ENCODE measurements at regions not wholly inside any gene's neighbourhood (a gene's known extent, or its start where the extent isn't known, plus 50 kb on each side); places are given as distances from the start of the nearest gene placed in this dataset.

DNA sequence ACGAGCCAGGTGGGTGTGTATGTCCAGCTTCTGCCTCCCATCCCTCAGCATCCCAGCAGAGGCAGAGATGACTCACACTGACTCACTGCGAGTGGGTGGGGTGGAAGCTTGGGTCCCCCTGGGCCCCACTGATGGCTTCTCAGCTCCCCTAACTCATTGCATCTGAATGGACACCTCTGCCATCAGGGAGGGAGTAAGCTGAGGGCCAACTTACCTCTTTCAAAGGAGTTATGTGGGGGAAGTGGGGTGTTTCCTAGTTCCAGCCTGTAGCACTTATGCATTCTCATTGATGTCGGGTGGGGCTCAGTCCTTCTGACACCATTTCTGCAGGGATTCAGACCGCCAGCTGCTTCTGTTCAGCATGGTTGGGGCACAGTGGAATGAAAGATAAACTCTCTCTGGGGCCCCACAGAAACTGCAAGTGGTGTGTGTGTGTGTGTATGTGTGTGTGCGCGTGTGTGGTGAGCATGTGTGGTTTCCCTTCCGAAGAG, 1425.8 kb downstream of the TBC1D22A start:
- no peak for TF ChIP-seq POLR2A (IDR thresholded peaks at IDR 0.05)
- TF ChIP-seq, protein P1, sequence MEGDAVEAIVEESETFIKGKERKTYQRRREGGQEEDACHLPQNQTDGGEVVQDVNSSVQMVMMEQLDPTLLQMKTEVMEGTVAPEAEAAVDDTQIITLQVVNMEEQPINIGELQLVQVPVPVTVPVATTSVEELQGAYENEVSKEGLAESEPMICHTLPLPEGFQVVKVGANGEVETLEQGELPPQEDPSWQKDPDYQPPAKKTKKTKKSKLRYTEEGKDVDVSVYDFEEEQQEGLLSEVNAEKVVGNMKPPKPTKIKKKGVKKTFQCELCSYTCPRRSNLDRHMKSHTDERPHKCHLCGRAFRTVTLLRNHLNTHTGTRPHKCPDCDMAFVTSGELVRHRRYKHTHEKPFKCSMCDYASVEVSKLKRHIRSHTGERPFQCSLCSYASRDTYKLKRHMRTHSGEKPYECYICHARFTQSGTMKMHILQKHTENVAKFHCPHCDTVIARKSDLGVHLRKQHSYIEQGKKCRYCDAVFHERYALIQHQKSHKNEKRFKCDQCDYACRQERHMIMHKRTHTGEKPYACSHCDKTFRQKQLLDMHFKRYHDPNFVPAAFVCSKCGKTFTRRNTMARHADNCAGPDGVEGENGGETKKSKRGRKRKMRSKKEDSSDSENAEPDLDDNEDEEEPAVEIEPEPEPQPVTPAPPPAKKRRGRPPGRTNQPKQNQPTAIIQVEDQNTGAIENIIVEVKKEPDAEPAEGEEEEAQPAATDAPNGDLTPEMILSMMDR (IDR thresholded peaks at IDR 0.05) = no peak

Data from esophagus squamous epithelium (tissue), 4 donors.